ENCODE measurements at regions not wholly inside any gene's neighbourhood (a gene's known extent, or its start where the extent isn't known, plus 50 kb on each side); places are given as distances from the start of the nearest gene placed in this dataset.

GRCh38 chr1:235052067-235053008 lies 76.3 kb downstream of the TOMM20 start:
- DNase-seq (ENCODE audit: low read depth) (no peak), FAIRE-seq (no peak)
- no peaks in the 10 kb centered on the region for H3K79me2 ChIP-seq (ENCODE audit: insufficient read depth, low read length)

GRCh38 chr1:235051521-235051920 lies 77.1 kb downstream of the TOMM20 start:
- peaks cover 23% of the 10 kb centered on the region for H3K4me1 Mint-ChIP-seq (ENCODE audit: low read depth, unreplicated experiment)
- peak overlapping the region; percentile 0 for H3K9ac ChIP-seq (ENCODE audit: low read length)
- no peak overlapping the region for H3K4me3 Mint-ChIP-seq (ENCODE audit: unreplicated experiment)

More at GRCh38 chr1:235052067-235053008, 76.3 kb downstream of the TOMM20 start:
- H3K27ac ChIP-seq (ENCODE audit: low read depth, low read length) = no peak overlapping the region
- H3K9ac ChIP-seq (ENCODE audit: low read length) = no peak overlapping the region
- Mint-ChIP-seq H3K27ac (ENCODE audit: unreplicated experiment) (no peak overlapping the region), H3K36me3 (ENCODE audit: low read depth, unreplicated experiment) (no peaks in the 10 kb centered on the region), H3K27me3 (ENCODE audit: low read depth, unreplicated experiment) (no peaks in the 10 kb centered on the region), H3K9me3 (ENCODE audit: unreplicated experiment) (peaks cover 2% of the 10 kb centered on the region), H3K4me1 (ENCODE audit: low read depth, unreplicated experiment) (peaks cover 23% of the 10 kb centered on the region), H3K4me3 (ENCODE audit: unreplicated experiment) (no peak overlapping the region)
- no peak overlapping the region for H3K4me3 ChIP-seq (ENCODE audit: insufficient read depth, low read depth, low read length)
- H3K9me3 ChIP-seq (ENCODE audit: insufficient read depth, low read depth, low read length) = no peaks in the 10 kb centered on the region
- no peak for TF ChIP-seq EZH2 (IDR thresholded peaks at IDR 0.05; ENCODE audit: insufficient read depth, low read length)
- TF ChIP-seq CTCF (IDR thresholded peaks at IDR 0.05; ENCODE audit: insufficient read depth, low read depth, low read length) = no peak
- H3K4me2 ChIP-seq (ENCODE audit: low read length) = no peak overlapping the region
- H3K27me3 ChIP-seq (ENCODE audit: insufficient read depth, low read length) = no peaks in the 10 kb centered on the region
- peaks cover 26% of the 10 kb centered on the region for H3K4me1 ChIP-seq (ENCODE audit: insufficient read depth, low read length)
- no peaks in the 10 kb centered on the region for H3K36me3 ChIP-seq (ENCODE audit: insufficient read depth, low read length)
- H4K20me1 ChIP-seq (ENCODE audit: insufficient read depth, low read length) = no peaks in the 10 kb centered on the region
- H2AFZ ChIP-seq (ENCODE audit: low read depth, low read length) = no peak overlapping the region

More at GRCh38 chr1:235051521-235051920, 77.1 kb downstream of the TOMM20 start:
- no peaks in the 10 kb centered on the region for H4K20me1 ChIP-seq (ENCODE audit: insufficient read depth, low read length)
- H3K36me3 Mint-ChIP-seq (ENCODE audit: low read depth, unreplicated experiment) = no peaks in the 10 kb centered on the region
- no peaks in the 10 kb centered on the region for H3K27me3 Mint-ChIP-seq (ENCODE audit: low read depth, unreplicated experiment)
- TF ChIP-seq CTCF (IDR thresholded peaks at IDR 0.05; ENCODE audit: insufficient read depth, low read depth, low read length) (no peak), EZH2 (IDR thresholded peaks at IDR 0.05; ENCODE audit: insufficient read depth, low read length) (no peak)
- H3K27ac ChIP-seq (ENCODE audit: low read depth, low read length) = no peak overlapping the region
- H3K9me3 ChIP-seq (ENCODE audit: insufficient read depth, low read depth, low read length) = no peaks in the 10 kb centered on the region
- H3K4me1 ChIP-seq (ENCODE audit: insufficient read depth, low read length) = peaks cover 26% of the 10 kb centered on the region
- FAIRE-seq = no peak
- no peak overlapping the region for H2AFZ ChIP-seq (ENCODE audit: low read depth, low read length)
- no peaks in the 10 kb centered on the region for H3K79me2 ChIP-seq (ENCODE audit: insufficient read depth, low read length)
- peaks cover 2% of the 10 kb centered on the region for H3K9me3 Mint-ChIP-seq (ENCODE audit: unreplicated experiment)
- no peak overlapping the region for H3K4me2 ChIP-seq (ENCODE audit: low read length)
- no peaks in the 10 kb centered on the region for H3K27me3 ChIP-seq (ENCODE audit: insufficient read depth, low read length)
- no peak overlapping the region for H3K4me3 ChIP-seq (ENCODE audit: insufficient read depth, low read depth, low read length)
- no peak for DNase-seq (ENCODE audit: low read depth)
- no peaks in the 10 kb centered on the region for H3K36me3 ChIP-seq (ENCODE audit: insufficient read depth, low read length)
- H3K27ac Mint-ChIP-seq (ENCODE audit: unreplicated experiment) = peak overlapping the region; percentile 59

Data from astrocyte (in vitro differentiated cells and primary cell).